GM19467 (cell line): ENCODE measurements at regions not wholly inside any gene's neighbourhood (a gene's known extent, or its start where the extent isn't known, plus 50 kb on each side); places are given as distances from the start of the nearest gene placed in this dataset.

Experiments used
- ATAC-seq: cut with Tn5 transposase; IDR thresholded peaks from one replicate; pipeline ENCODE4 v1.9.1; 2021; ENCODE audit warnings: mild to moderate bottlenecking, moderate library complexity; ENCODE audit not compliant: unreplicated experiment

- no peak for ATAC-seq
Measured at GRCh38 chr14:85093631-85094330, 436.2 kb upstream of the FLRT2 start.

- ATAC-seq: no peak
Measured at GRCh38 chr14:85102591-85102990, 427.4 kb upstream of the FLRT2 start.

GRCh38 chr14:85106506-85106905, 423.4 kb upstream of the FLRT2 start:
- no peak for ATAC-seq

- no peak for ATAC-seq
Measured at GRCh38 chr14:85112762-85113161, 417.2 kb upstream of the FLRT2 start.

GRCh38 chr14:85115921-85116320, 414.0 kb upstream of the FLRT2 start:
- no peak for ATAC-seq

GRCh38 chr14:85118274-85118673, 411.7 kb upstream of the FLRT2 start:
- ATAC-seq: no peak

- ATAC-seq: no peak
Measured at GRCh38 chr14:85122690-85123089, 407.3 kb upstream of the FLRT2 start.

- no peak for ATAC-seq
Measured at GRCh38 chr14:85123755-85124154, 406.2 kb upstream of the FLRT2 start.

- ATAC-seq: no peak
Measured at GRCh38 chr14:85124631-85125290, 405.2 kb upstream of the FLRT2 start.

GRCh38 chr14:85125291-85125670, 404.7 kb upstream of the FLRT2 start:
- ATAC-seq: no peak

GRCh38 chr14:85129921-85130320, 400.0 kb upstream of the FLRT2 start:
- no peak for ATAC-seq

- no peak for ATAC-seq
Measured at GRCh38 chr14:85131226-85131922, 398.6 kb upstream of the FLRT2 start.

- no peak for ATAC-seq
Measured at GRCh38 chr14:85142982-85143381, 387.0 kb upstream of the FLRT2 start.

GRCh38 chr14:85146779-85147178, 383.2 kb upstream of the FLRT2 start:
- ATAC-seq: no peak

- no peak for ATAC-seq
Measured at GRCh38 chr14:85150166-85150565, 379.8 kb upstream of the FLRT2 start.

GRCh38 chr14:85154714-85155113, 375.2 kb upstream of the FLRT2 start:
- no peak for ATAC-seq

GRCh38 chr14:85156319-85156718, 373.6 kb upstream of the FLRT2 start:
- ATAC-seq: no peak

- no peak for ATAC-seq
Measured at GRCh38 chr14:85159726-85160125, 370.2 kb upstream of the FLRT2 start.

GRCh38 chr14:85165094-85165493, 364.9 kb upstream of the FLRT2 start:
- ATAC-seq: no peak

GRCh38 chr14:85169381-85169780, 360.6 kb upstream of the FLRT2 start:
- no peak for ATAC-seq

- no peak for ATAC-seq
Measured at GRCh38 chr14:85172290-85172689, 357.7 kb upstream of the FLRT2 start.

- no peak for ATAC-seq
Measured at GRCh38 chr14:85172889-85173477, 357.0 kb upstream of the FLRT2 start.
